ENCODE measurements at regions not wholly inside any gene's neighbourhood (a gene's known extent, or its start where the extent isn't known, plus 50 kb on each side); places are given as distances from the start of the nearest gene placed in this dataset.

DNA sequence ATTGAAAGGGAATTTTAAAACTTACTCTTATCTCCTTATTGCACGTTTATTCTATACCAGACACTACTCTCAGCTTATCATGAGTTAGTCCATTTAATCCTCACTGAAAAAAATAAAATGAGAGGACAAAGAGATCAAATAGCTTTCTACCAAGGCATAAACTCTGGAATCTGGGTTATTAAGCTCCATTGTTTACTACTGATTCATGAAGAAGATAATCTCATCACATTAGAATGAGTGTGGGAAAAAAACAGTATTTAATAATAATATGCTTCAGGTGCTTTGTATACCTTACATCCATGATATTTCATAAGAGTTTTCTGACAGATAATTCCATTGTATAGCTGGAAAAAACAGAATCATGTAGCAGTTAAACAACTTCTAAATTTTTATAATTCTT, 1092.6 kb downstream of the TECRL start:
- Mint-ChIP-seq H3K27me3 (ENCODE audit: low read depth) (no peaks in the 10 kb centered on the region), H3K4me1 (no peaks in the 10 kb centered on the region)
- TF ChIP-seq, protein P1, sequence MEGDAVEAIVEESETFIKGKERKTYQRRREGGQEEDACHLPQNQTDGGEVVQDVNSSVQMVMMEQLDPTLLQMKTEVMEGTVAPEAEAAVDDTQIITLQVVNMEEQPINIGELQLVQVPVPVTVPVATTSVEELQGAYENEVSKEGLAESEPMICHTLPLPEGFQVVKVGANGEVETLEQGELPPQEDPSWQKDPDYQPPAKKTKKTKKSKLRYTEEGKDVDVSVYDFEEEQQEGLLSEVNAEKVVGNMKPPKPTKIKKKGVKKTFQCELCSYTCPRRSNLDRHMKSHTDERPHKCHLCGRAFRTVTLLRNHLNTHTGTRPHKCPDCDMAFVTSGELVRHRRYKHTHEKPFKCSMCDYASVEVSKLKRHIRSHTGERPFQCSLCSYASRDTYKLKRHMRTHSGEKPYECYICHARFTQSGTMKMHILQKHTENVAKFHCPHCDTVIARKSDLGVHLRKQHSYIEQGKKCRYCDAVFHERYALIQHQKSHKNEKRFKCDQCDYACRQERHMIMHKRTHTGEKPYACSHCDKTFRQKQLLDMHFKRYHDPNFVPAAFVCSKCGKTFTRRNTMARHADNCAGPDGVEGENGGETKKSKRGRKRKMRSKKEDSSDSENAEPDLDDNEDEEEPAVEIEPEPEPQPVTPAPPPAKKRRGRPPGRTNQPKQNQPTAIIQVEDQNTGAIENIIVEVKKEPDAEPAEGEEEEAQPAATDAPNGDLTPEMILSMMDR (conservative IDR thresholded peaks at IDR 0.05), result no peak

More for the DNA sequence above, 1092.6 kb downstream of the TECRL start:
- H2AK5ac ChIP-seq (ENCODE audit: insufficient read length, low read length), result no peak overlapping the region
- no CpG with 5 or more reads among the region's 1 CpG for WGBS (ENCODE audit: extremely low coverage, insufficient read length, low lambda C conversion rate)
- no peak overlapping the region for H3K18ac ChIP-seq (ENCODE audit: insufficient read length, low read depth, low read length)
- no peaks in the 10 kb centered on the region for H4K20me1 ChIP-seq (ENCODE audit: control insufficient read depth, insufficient read depth, insufficient read length)
- no peak overlapping the region for H3T11ph ChIP-seq (ENCODE audit: low read length)
- Mint-ChIP-seq H3K27ac (no peak overlapping the region), H3K36me3 (ENCODE audit: insufficient read depth in 1 of 3, low read depth in 3 of 3) (no peaks in the 10 kb centered on the region), H3K9me3 (no peaks in the 10 kb centered on the region), H3K4me3 (no peak overlapping the region)
- H2BK120ac ChIP-seq (ENCODE audit: low read depth, low read length, poor library complexity, severe bottlenecking), result no peak overlapping the region
- H4K5ac ChIP-seq (ENCODE audit: insufficient read length, low read depth, low read length), result no peak overlapping the region
- H3K79me1 ChIP-seq (ENCODE audit: insufficient read depth, low read depth, low read length, poor library complexity, severe bottlenecking), result no peaks in the 10 kb centered on the region
- no peak overlapping the region for H2BK20ac ChIP-seq (ENCODE audit: low read depth, low read length, poor library complexity, severe bottlenecking)
- H3K56ac ChIP-seq (ENCODE audit: insufficient read length, low read depth, low read length), result no peak overlapping the region
- no peak for DNase-seq
- no peaks in the 10 kb centered on the region for H3K4me1 ChIP-seq (ENCODE audit: insufficient read depth, low read length)
- no peak overlapping the region for H3K14ac ChIP-seq (ENCODE audit: insufficient read depth, low read length)
- no peak overlapping the region for H3K27ac ChIP-seq (ENCODE audit: insufficient read length, low read depth, low read length)
- H3K27me3 ChIP-seq (ENCODE audit: insufficient read depth, low read length), result no peaks in the 10 kb centered on the region
- no peak overlapping the region for H2BK12ac ChIP-seq (ENCODE audit: insufficient read length, low read depth, low read length)
- H3K9ac ChIP-seq (ENCODE audit: extremely low read depth, insufficient read length, low read length), result no peak overlapping the region
- no peaks in the 10 kb centered on the region for H3K79me2 ChIP-seq (ENCODE audit: insufficient read depth, low read length)
- H4K8ac ChIP-seq (replicated peaks; ENCODE audit: insufficient read length, low read depth, low read length), result no peak overlapping the region
- H3K4ac ChIP-seq (ENCODE audit: low read depth, low read length), result no peak overlapping the region
- H2BK5ac ChIP-seq (ENCODE audit: insufficient read length, low read length), result no peak overlapping the region
- H3K23ac ChIP-seq (ENCODE audit: insufficient read length, low read depth, low read length), result no peak overlapping the region
- H3K23me2 ChIP-seq (ENCODE audit: insufficient read length, low read depth, low read length, poor library complexity, severe bottlenecking), result no peaks in the 10 kb centered on the region
- no peak overlapping the region for H2AFZ ChIP-seq (ENCODE audit: low read length)
- no peaks in the 10 kb centered on the region for H3K9me3 ChIP-seq (ENCODE audit: control insufficient read depth, low read depth, low read length)
- H2BK15ac ChIP-seq (ENCODE audit: low read depth, low read length), result no peak overlapping the region
- H4K91ac ChIP-seq (ENCODE audit: insufficient read length, low read depth, low read length), result no peak overlapping the region
- H3K4me2 ChIP-seq (ENCODE audit: insufficient read depth, insufficient read length, low read length), result no peak overlapping the region

Data from H9 (cell line).